ENCODE measurements at regions not wholly inside any gene's neighbourhood (a gene's known extent, or its start where the extent isn't known, plus 50 kb on each side); places are given as distances from the start of the nearest gene placed in this dataset.

GRCh38 chr4:65865489-65865888 is 195.2 kb upstream of the EPHA5 start:
- TF ChIP-seq CTCF (IDR thresholded peaks at IDR 0.05; ENCODE audit: low read depth, low read length, poor library complexity, severe bottlenecking) (peak; percentile 46), EZH2phosphoT487 (IDR thresholded peaks at IDR 0.05; ENCODE audit: borderline replicate concordance, low read length) (no peak)
